ENCODE measurements at regions not wholly inside any gene's neighbourhood (a gene's known extent, or its start where the extent isn't known, plus 50 kb on each side); places are given as distances from the start of the nearest gene placed in this dataset.

- no TSS peak for BruUV-seq (replicated peaks)
- Histone ChIP-seq H3K9me2 (ENCODE audit: insufficient read depth, low read length) (no peaks in the 10 kb centered on the region), H3K4me3 (ENCODE audit: low read depth, low read length, poor library complexity, severe bottlenecking) (no peak overlapping the region), H2AFZ (ENCODE audit: low read length) (no peak overlapping the region), H3K9me3 (ENCODE audit: low read length) (no peaks in the 10 kb centered on the region), H3K79me2 (ENCODE audit: insufficient read depth, low read depth, low read length) (no peaks in the 10 kb centered on the region), H3K4me2 (ENCODE audit: low read length) (no peak overlapping the region), H3K36me3 (ENCODE audit: insufficient read depth, low read length) (no peaks in the 10 kb centered on the region), H3K4me1 (ENCODE audit: insufficient read depth, low read length, poor library complexity, severe bottlenecking) (no peaks in the 10 kb centered on the region), H3K27ac (ENCODE audit: low read depth, low read length, poor library complexity, severe bottlenecking) (no peak overlapping the region), H4K20me1 (ENCODE audit: insufficient read depth, low read length) (no peaks in the 10 kb centered on the region)
- no peak for DNase-seq (ENCODE audit: low spot score)
- intact Hi-C loops (cut with micrococcal nuclease; ENCODE audit: unreplicated experiment): no loop called here
- TF ChIP-seq CTCF (conservative IDR thresholded peaks at IDR 0.05; ENCODE audit: low read length): no peak
- TF ChIP-seq EZH2phosphoT487 (IDR thresholded peaks at IDR 0.05; ENCODE audit: borderline replicate concordance, low read depth, low read length): no peak
- ChIA-PET POLR2A (no interaction called here), CTCF (ENCODE audit: unreplicated experiment) (no interaction called here)
Measured at GRCh38 chr10:61350794-61351193, 102.4 kb downstream of the TMEM26 start.

GRCh38 chr10:61350068-61350467 is 103.1 kb downstream of the TMEM26 start:
- Histone ChIP-seq H3K9me2 (ENCODE audit: insufficient read depth, low read length) (no peaks in the 10 kb centered on the region), H3K4me2 (ENCODE audit: low read length) (no peak overlapping the region), H3K79me2 (ENCODE audit: insufficient read depth, low read depth, low read length) (no peaks in the 10 kb centered on the region), H3K4me1 (ENCODE audit: insufficient read depth, low read length, poor library complexity, severe bottlenecking) (no peaks in the 10 kb centered on the region), H4K20me1 (ENCODE audit: insufficient read depth, low read length) (no peaks in the 10 kb centered on the region), H3K27ac (ENCODE audit: low read depth, low read length, poor library complexity, severe bottlenecking) (no peak overlapping the region), H3K36me3 (ENCODE audit: insufficient read depth, low read length) (no peaks in the 10 kb centered on the region), H3K9me3 (ENCODE audit: low read length) (no peaks in the 10 kb centered on the region), H2AFZ (ENCODE audit: low read length) (no peak overlapping the region), H3K4me3 (ENCODE audit: low read depth, low read length, poor library complexity, severe bottlenecking) (no peak overlapping the region)
- BruUV-seq (replicated peaks): no TSS peak
- CTCF ChIA-PET (ENCODE audit: unreplicated experiment): no interaction called here
- TF ChIP-seq CTCF (conservative IDR thresholded peaks at IDR 0.05; ENCODE audit: low read length): no peak
- TF ChIP-seq EZH2phosphoT487 (IDR thresholded peaks at IDR 0.05; ENCODE audit: borderline replicate concordance, low read depth, low read length): no peak
- POLR2A ChIA-PET: no interaction called here
- no peak for DNase-seq (ENCODE audit: low spot score)
- intact Hi-C loops (cut with micrococcal nuclease; ENCODE audit: unreplicated experiment): no loop called here

GRCh38 chr10:61346796-61347413 is 106.3 kb downstream of the TMEM26 start:
- intact Hi-C loops (cut with micrococcal nuclease; ENCODE audit: unreplicated experiment): no loop called here
- ChIA-PET CTCF (ENCODE audit: unreplicated experiment) (no interaction called here), POLR2A (interaction anchor here (0.6 kb wide), 1 partner anchor 395 kb away, joined by 6 read pairs; no protein-coding TSS in a partner anchor)
- H3K4me1 ChIP-seq (ENCODE audit: insufficient read depth, low read length, poor library complexity, severe bottlenecking): no peaks in the 10 kb centered on the region
- no peaks in the 10 kb centered on the region for H4K20me1 ChIP-seq (ENCODE audit: insufficient read depth, low read length)
- no peaks in the 10 kb centered on the region for H3K9me3 ChIP-seq (ENCODE audit: low read length)
- BruUV-seq (replicated peaks): no TSS peak
- no peak for DNase-seq (ENCODE audit: low spot score)
- H3K4me2 ChIP-seq (ENCODE audit: low read length): no peak overlapping the region
- no peak overlapping the region for H3K27ac ChIP-seq (ENCODE audit: low read depth, low read length, poor library complexity, severe bottlenecking)
- no peaks in the 10 kb centered on the region for H3K36me3 ChIP-seq (ENCODE audit: insufficient read depth, low read length)
- TF ChIP-seq EZH2phosphoT487 (IDR thresholded peaks at IDR 0.05; ENCODE audit: borderline replicate concordance, low read depth, low read length) (no peak), CTCF (conservative IDR thresholded peaks at IDR 0.05; ENCODE audit: low read length) (no peak)
- no peaks in the 10 kb centered on the region for H3K79me2 ChIP-seq (ENCODE audit: insufficient read depth, low read depth, low read length)
- H3K9me2 ChIP-seq (ENCODE audit: insufficient read depth, low read length): no peaks in the 10 kb centered on the region
- H3K4me3 ChIP-seq (ENCODE audit: low read depth, low read length, poor library complexity, severe bottlenecking): no peak overlapping the region
- H2AFZ ChIP-seq (ENCODE audit: low read length): no peak overlapping the region

Measured in OCI-LY7 (cell line).